ENCODE measurements at regions not wholly inside any gene's neighbourhood (a gene's known extent, or its start where the extent isn't known, plus 50 kb on each side); places are given as distances from the start of the nearest gene placed in this dataset.

GRCh38 chr11:29756871-29757270, 260.0 kb downstream of the KCNA4 start:
- Histone ChIP-seq H3K4me1 (ENCODE audit: control insufficient read depth in 5 of 5, insufficient read depth in 5 of 5, low read length in 5 of 5) (no peaks in the 10 kb centered on the region), H3K9me3 (ENCODE audit: control insufficient read depth in 4 of 4, insufficient read depth in 3 of 4, low read length in 3 of 4) (peaks cover 0 to 11% (median under 1%) of the 10 kb centered on the region in 4 donors), H3K4me3 (no peak overlapping the region), H3K36me3 (ENCODE audit: control insufficient read depth in 4 of 4, insufficient read depth in 4 of 4, low read length in 4 of 4) (no peaks in the 10 kb centered on the region), H3K27me3 (ENCODE audit: control insufficient read depth in 3 of 3, insufficient read depth in 3 of 3, low read length in 2 of 3) (no peaks in the 10 kb centered on the region), H3K27ac (ENCODE audit: low read depth in 1 of 2, low read length in 1 of 2) (no peak overlapping the region), H3K9ac (ENCODE audit: insufficient read depth in 1 of 2, low read length in 2 of 2) (no peak overlapping the region)
- ATAC-seq (ENCODE audit: insufficient read depth, low FRiP score) (no peak), DNase-seq (no peak)
- no peak for TF ChIP-seq CTCF (IDR thresholded peaks at IDR 0.05; ENCODE audit: control extremely low read depth, extremely low read depth)
- WGBS, 2 donors, result 77 to 81% methylated on average over 1 of the region's 1 CpG

GRCh38 chr11:29755474-29755873, 261.4 kb downstream of the KCNA4 start:
- Histone ChIP-seq H3K36me3 (ENCODE audit: control insufficient read depth in 4 of 4, insufficient read depth in 4 of 4, low read length in 4 of 4) (no peaks in the 10 kb centered on the region), H3K9ac (ENCODE audit: insufficient read depth in 1 of 2, low read length in 2 of 2) (no peak overlapping the region), H3K27ac (ENCODE audit: low read depth in 1 of 2, low read length in 1 of 2) (no peak overlapping the region), H3K4me3 (no peak overlapping the region), H3K4me1 (ENCODE audit: control insufficient read depth in 5 of 5, insufficient read depth in 5 of 5, low read length in 5 of 5) (no peaks in the 10 kb centered on the region), H3K9me3 (ENCODE audit: control insufficient read depth in 4 of 4, insufficient read depth in 3 of 4, low read length in 3 of 4) (peaks cover 0 to 11% (median 0%) of the 10 kb centered on the region in 4 donors), H3K27me3 (ENCODE audit: control insufficient read depth in 3 of 3, insufficient read depth in 3 of 3, low read length in 2 of 3) (no peaks in the 10 kb centered on the region)
- DNase-seq (no peak), ATAC-seq (ENCODE audit: insufficient read depth, low FRiP score) (no peak)
- TF ChIP-seq CTCF (IDR thresholded peaks at IDR 0.05; ENCODE audit: control extremely low read depth, extremely low read depth), result no peak
- 92 to 95% methylated on average over 4 of the region's 4 CpGs for WGBS, 2 donors

- no peaks in the 10 kb centered on the region for H3K4me1 ChIP-seq (ENCODE audit: control insufficient read depth in 5 of 5, insufficient read depth in 5 of 5, low read length in 5 of 5)
- H3K9ac ChIP-seq (ENCODE audit: insufficient read depth in 1 of 2, low read length in 2 of 2), result no peak overlapping the region
- peaks cover 0 to 9% (median 0%) of the 10 kb centered on the region in 4 donors for H3K9me3 ChIP-seq (ENCODE audit: control insufficient read depth in 4 of 4, insufficient read depth in 3 of 4, low read length in 3 of 4)
- ATAC-seq (ENCODE audit: insufficient read depth, low FRiP score) (no peak), DNase-seq (no peak)
- WGBS, 2 donors, result 69 to 94% methylated on average over 1 of the region's 1 CpG
- no peak for TF ChIP-seq CTCF (IDR thresholded peaks at IDR 0.05; ENCODE audit: control extremely low read depth, extremely low read depth)
- no peaks in the 10 kb centered on the region for H3K36me3 ChIP-seq (ENCODE audit: control insufficient read depth in 4 of 4, insufficient read depth in 4 of 4, low read length in 4 of 4)
- H3K27ac ChIP-seq (ENCODE audit: low read depth in 1 of 2, low read length in 1 of 2), result no peak overlapping the region
- H3K4me3 ChIP-seq, result no peak overlapping the region
- no peaks in the 10 kb centered on the region for H3K27me3 ChIP-seq (ENCODE audit: control insufficient read depth in 3 of 3, insufficient read depth in 3 of 3, low read length in 2 of 3)
Observed at GRCh38 chr11:29751618-29752017, 265.2 kb downstream of the KCNA4 start.

- DNase-seq, result no peak
- WGBS, 2 donors, result 84 to 98% methylated on average over 3 of the region's 3 CpGs
- Histone ChIP-seq H3K27me3 (ENCODE audit: control insufficient read depth in 3 of 3, insufficient read depth in 3 of 3, low read length in 2 of 3) (no peaks in the 10 kb centered on the region), H3K4me3 (no peak overlapping the region), H3K4me1 (ENCODE audit: control insufficient read depth in 5 of 5, insufficient read depth in 5 of 5, low read length in 5 of 5) (no peaks in the 10 kb centered on the region), H3K36me3 (ENCODE audit: control insufficient read depth in 4 of 4, insufficient read depth in 4 of 4, low read length in 4 of 4) (no peaks in the 10 kb centered on the region), H3K9ac (ENCODE audit: insufficient read depth in 1 of 2, low read length in 2 of 2) (no peak overlapping the region), H3K27ac (ENCODE audit: low read depth in 1 of 2, low read length in 1 of 2) (no peak overlapping the region), H3K9me3 (ENCODE audit: control insufficient read depth in 4 of 4, insufficient read depth in 3 of 4, low read length in 3 of 4) (peaks cover 0 to under 1% (median 0%) of the 10 kb centered on the region in 4 donors)
- TF ChIP-seq CTCF (IDR thresholded peaks at IDR 0.05; ENCODE audit: control extremely low read depth, extremely low read depth), result no peak
- no peak for ATAC-seq (ENCODE audit: insufficient read depth, low FRiP score)
Observed at GRCh38 chr11:29750392-29750791, 266.4 kb downstream of the KCNA4 start.

All from lung (tissue), 11 donors.